T1000 (cell line): ENCODE measurements at regions not wholly inside any gene's neighbourhood (a gene's known extent, or its start where the extent isn't known, plus 50 kb on each side); places are given as distances from the start of the nearest gene placed in this dataset.

Experiments
- DNase-seq: peaks from one replicate; lab custom pipeline; 2025; ENCODE audit warnings: mixed read lengths; lab: John Stamatoyannopoulos, UW

DNA sequence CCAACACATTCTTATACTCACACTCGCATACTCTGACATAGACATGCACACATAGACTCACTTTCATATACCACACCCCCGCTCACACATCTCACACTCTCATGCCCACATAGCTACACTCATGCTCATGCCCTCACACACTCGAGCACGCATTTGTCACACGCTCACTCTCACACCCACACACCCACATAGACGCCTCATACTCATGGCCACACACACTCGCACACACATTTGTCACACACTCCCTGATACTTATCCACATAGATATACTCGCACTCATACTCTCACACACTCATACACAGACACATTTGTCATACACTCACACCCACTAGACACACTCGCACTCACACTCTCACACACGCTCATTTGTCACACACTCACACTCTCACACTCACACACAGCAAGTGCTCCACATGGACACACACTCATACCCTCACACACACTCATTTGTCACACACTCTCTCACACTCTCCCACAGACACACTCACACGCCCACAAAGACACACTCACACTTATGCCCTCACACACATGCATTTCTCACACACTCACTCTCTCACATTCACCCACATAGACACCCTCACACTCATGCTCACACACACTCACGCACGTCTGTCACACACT is 50.9 kb downstream of the TNP1 start:
- DNase-seq: no peak

GRCh38 chr2:216807857-216808272 is 52.0 kb downstream of the TNP1 start:
- DNase-seq: no peak

- no peak for DNase-seq
These were observed 55.2 kb downstream of the TNP1 start for GRCh38 chr2:216804357-216805350.

DNA sequence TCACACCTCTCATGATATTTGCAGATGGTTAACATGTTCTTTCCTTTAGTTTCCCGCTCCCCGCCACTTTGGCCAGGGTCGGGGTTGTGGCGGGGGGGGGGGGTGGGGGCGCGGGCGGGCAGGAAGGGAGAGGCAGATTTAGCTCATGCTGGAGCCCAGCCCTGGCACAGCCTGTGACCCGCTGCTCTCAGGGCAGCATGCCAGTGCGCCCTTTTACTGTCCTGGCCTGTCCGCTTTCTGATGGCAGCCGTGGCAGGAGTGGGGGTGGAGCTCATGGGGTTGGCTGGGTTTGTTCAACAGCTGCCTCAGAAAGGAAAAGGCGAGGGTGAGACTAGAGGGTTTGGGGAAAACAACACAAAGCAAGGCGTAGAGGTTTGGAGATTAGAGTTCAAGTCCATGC is 56.1 kb downstream of the TNP1 start:
- no peak for DNase-seq

DNA sequence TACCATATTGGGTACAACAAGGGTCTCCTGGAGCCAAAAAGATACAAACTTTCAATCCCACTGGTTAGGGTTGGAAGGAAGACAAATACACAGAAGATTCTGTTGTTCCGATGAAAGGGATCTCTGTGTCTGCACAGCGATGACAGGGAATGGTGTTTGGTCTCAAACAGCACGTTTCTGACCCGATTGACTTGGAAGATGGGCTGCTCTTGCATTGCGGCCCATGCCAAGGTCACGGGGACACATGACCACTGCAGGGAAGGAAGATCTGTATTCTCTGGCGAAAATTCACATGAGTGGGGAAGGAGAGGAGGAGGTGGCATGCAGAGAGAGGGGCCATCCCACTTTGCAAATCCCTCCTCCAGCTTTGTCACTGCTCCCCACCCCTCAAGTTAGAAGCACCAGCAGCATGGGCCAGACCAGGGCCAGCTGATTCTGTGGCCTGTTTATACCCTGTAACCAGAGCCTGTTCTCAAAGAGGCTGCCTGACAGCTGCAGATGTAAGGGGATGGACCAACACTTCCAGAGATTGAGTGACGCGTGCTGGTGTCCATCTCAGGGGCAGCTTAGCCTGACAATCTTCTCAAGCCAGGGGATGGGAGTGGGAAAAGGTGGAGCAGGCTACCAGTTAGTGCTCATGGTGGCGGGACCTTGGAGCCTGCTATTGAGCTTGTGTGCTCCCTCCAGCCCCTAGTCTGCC is 57.2 kb downstream of the TNP1 start:
- no peak for DNase-seq

- DNase-seq: no peak
These were observed 59.0 kb downstream of the TNP1 start for GRCh38 chr2:216800836-216801235.

GRCh38 chr2:216799873-216800431 is 59.9 kb downstream of the TNP1 start:
- DNase-seq: no peak

- no peak for DNase-seq
These were observed 63.6 kb downstream of the TNP1 start for GRCh38 chr2:216796115-216796840.

DNA sequence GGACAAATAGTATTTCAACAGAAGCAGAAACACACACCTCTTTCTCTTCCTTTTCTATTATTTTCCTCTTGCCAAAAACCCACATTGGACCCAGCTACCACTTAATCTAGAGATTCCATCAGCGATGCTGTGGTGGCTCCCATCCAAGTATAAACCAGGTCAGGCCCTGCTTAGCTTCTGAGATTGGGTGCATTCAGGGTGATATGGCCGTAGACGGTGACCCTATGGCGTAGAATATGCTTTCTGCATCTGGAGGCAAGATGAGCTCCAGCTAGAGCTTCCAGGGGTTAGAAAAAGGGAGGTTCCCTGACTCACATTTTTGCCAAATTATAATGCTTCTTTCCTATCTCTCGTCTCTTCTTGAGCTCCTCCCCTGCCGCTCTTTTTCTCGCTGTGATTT is 66.5 kb downstream of the TNP1 start:
- DNase-seq: no peak

DNA sequence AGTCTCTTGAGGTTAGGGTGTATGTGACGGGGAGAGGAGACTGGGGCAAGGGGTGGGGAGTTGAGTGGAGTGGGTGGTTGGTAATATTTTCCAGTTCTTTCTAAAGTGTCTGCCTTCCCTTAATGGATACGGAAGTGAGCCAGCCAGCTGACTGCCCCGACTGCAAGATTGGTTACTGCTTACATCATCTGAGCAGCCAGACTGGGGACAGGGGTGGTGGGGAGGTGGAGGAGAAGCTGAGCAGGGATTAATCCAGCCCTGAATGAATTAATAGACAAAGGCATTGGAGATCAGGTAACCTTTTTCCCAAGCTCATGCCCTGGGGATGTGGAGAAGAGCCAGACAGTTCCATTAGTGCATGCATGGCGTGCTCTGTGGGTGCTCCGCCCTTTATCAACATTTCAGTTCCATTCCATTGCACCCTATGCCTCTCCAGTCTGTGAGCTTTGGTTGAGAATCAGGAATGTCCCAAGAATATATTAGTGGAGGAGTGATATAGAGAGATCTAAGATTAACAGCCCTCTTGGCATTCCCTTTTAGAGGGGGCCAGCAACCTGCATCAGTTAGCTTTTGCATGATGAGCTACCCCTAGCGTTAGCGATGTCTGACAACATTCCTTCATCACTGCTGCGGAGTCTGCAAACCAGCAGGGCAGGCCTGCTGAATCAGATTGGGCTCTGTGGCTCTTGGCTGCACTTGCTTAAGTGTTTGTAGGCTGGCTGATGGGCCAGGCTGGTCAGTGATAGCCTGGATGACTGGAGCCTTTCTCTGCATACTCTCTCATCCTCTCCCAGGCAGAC is 67.4 kb downstream of the TNP1 start:
- DNase-seq: no peak

- no peak for DNase-seq
These were observed 68.6 kb downstream of the TNP1 start for GRCh38 chr2:216791303-216791702.

GRCh38 chr2:216789081-216789480 is 70.8 kb downstream of the TNP1 start:
- DNase-seq: no peak

GRCh38 chr2:216787851-216788540 is 71.9 kb downstream of the TNP1 start:
- no peak for DNase-seq

- DNase-seq: no peak
These were observed 73.2 kb downstream of the TNP1 start for GRCh38 chr2:216786676-216787075.

GRCh38 chr2:216784456-216784855 is 75.4 kb downstream of the TNP1 start:
- no peak for DNase-seq

DNA sequence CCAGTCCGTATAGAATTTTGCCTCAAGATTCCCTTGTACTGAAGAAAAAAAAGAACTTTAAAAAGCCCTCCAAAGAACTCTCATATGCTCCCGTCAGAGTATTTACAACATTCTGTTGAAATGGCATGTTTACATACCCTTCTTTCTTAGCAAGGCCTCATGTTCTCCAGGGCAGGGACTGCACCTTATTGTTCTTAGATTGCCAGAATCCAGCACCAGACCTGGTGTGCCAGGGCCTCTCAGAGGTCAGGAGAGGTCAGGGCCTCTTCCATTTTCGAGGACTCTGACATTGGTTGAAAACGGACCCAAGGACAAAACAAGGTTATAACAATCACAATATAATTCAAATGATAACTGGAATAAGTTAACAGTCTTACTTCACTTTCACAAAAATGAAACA is 78.2 kb downstream of the TNP1 start:
- DNase-seq: no peak

- no peak for DNase-seq
These were observed 79.0 kb downstream of the TNP1 start for GRCh38 chr2:216780843-216781242.

DNA sequence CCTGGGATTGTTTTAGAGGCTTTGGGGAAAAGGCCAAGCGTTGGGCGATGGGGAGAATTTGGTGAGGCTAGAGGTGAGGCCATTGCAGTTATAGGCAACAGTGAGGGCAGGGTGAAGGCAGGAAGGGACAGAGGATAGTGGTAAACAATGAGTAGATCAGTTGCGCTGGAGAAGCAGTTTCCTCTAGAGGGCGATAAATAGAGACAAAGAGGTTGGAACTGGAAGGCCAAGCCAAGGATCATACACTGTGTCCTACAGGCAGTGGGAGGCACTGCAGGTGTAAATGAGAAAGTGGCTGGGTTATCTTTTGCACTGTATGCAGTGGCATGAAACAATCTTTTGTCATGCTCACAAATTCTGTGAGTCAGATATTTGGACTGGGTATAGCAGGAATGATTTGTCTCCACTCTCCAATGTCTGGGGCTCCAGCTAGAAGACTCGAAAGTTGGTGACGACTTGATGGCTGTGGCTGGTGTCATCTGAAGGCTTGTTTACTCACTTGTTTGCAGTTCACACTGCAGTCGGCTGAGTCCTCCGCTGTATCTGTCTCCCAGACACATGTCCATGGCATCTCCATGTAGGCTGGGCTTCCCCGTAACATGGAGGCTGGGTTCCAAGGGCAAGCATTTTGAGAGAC is 82.1 kb downstream of the TNP1 start:
- no peak for DNase-seq

DNA sequence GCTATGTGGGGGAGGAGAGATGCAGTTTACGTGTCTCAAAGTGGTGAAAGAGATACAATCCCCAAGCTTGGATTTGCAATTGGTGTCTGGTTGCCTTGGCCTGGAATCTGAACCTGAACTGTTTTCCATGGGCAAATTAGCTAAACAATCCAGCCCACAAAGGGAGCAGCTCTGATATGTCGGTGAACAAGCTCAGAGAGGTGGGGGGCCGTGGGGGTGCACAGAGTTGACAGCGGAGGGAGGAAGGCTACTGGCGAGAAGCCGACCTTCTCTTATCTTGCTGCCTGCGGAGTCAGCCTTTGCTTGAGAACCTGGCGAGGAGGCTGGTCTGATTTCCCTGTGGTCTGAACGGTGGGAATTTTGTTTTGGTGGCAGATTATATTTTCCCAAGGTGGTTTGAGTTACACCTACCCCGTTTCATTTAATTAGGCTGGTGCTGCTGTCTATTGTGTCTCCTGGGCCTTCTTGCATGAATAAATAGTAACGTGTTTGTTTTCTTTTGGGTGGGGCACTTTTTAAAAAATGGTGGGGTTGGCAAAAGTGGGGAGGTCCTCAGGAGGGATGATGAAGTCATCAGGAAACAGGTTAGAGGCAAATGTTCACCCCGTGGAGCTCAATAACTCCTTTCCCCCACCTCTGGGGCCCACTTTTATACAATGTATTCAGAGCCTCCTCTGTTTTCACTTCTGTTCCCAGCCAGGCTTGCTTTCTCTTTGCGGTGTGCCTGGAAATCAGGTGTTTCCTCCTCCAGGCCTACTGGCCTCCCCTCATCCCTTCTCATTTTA is 80.9 kb upstream of the IGFBP5 start:
- DNase-seq: no peak
